NCI-H774 (cell line): ENCODE measurements at regions not wholly inside any gene's neighbourhood (a gene's known extent, or its start where the extent isn't known, plus 50 kb on each side); places are given as distances from the start of the nearest gene placed in this dataset.

Experiments used
- DNase-seq: peaks from one replicate; lab custom pipeline; 2025; lab: John Stamatoyannopoulos, UW

DNA sequence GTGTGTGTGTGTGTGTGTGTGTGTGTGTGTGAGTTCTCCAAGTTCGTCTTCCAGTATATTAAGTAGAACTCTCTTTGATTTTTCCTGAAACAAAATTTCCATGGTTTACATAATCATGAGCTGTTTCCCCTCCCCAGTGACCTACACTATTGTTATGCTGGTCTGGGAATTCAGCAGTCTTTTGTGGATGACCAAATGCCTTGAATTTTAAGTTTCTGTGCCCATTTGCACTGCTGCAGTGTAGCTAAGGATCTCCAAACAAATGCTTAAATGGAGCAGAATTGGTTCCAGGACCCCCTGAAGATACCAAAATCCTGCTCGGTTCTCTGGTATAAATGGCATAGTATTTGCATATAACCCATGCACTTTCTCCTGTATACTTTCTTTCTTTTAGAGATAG, 77.2 kb upstream of the SLC34A2 start:
- no peak for DNase-seq

DNA sequence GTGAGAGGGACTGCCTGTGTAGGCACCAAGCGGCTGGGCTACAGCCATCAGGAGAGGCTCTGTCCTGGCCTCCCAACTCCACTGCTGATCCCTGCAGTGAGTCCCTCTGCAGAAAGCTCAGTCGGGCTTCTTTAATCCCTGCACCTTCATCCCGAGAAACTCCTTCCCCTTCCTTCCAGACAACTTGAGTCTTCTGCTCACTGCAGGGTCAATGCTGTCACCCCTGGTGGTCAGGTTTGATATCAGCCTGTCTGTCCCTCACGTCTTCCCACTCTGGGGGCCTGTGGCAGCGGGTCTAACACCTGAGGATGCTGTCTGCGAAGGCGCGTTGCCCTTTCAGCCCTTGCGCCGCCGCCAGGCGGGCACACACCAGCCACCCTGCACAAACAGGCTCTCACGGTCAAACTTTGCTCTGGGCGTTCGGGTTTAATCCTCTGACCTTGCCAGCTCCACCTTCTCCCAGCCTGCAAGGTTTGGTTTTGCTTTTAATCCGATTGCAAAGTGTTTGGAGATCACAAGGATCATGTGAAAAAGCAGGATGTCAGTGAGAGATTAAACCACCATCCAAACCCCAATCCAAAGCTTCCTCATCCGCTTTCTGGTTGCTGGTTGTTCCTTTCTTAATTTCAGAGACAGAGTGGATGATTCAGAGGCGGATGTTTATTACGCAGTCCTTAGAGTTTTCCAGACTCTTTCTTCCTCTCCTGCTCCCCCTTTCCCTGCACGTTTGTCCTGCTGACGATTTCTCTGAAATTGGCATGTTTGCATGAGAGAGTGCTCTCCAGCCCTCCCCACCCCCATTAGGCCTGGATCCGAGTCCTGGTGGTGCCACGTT, 74.8 kb upstream of the SLC34A2 start:
- no peak for DNase-seq

DNA sequence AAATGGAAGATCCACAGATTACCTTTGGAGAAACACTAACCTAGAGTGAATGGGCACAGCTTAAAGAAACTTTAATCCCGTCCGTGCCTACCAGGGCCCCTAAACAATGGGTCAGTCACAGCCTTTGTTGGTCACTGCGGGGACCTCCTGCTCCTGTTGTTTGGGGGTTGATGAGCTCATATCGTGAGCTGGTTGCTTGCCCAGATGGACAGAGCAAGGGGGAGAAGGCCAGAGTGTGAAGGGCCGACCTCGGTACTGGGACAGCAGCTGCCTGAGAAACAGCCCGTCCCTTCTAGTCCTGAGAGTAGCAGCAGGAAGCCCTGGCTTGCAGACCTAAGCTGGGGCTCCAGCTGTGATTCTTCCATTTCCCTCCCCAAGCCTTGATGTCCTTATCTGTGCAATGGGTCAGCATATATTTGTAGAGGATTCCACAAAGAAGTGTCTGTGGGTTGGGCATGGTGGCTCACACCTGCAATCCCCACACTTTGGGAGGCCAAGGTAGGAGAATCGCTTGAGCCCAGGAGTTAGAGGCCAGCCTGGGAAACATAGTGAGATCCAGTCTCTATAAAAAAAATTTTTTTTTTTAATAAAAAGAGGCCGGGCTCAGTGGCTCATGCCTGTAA, 69.6 kb upstream of the SLC34A2 start:
- no peak for DNase-seq

DNA sequence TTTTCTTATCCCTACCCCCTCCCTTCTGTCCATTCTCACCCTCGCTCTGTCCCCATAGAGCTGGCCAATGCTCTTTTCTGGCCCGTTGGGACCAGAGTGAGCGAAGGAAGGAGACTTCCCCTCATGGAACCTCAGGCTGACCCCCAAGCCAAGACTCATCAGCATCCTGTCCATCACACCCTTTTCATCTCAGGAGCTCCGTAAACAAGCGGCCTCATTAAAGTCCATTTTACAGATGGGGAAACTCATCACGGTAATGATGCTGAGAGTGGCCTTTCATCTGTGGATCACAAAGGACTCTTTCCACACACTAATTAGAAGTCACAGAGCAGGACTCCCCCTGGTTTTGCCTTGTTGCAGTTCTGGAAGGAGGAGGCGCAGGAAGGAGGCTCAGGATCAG, 67.4 kb upstream of the SLC34A2 start:
- DNase-seq = no peak

DNA sequence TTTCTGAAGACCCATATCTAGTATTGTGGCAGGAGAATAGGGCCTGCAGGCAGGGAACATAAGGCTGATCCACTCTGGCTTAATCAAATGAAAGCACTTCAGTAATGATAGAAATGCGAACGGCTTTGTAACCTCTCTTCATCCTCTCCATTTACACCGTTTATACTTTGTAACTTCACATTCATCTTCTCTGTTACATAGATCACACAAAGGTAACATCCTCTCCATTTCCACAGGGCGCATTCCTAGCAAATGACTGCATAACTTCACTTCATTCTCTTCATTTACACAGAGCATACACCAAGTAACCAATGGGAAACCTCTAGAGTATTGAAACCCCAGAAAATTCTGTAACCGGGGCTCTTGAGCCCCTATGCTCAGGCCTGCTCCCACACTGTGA, 65.5 kb upstream of the SLC34A2 start:
- no peak for DNase-seq

DNA sequence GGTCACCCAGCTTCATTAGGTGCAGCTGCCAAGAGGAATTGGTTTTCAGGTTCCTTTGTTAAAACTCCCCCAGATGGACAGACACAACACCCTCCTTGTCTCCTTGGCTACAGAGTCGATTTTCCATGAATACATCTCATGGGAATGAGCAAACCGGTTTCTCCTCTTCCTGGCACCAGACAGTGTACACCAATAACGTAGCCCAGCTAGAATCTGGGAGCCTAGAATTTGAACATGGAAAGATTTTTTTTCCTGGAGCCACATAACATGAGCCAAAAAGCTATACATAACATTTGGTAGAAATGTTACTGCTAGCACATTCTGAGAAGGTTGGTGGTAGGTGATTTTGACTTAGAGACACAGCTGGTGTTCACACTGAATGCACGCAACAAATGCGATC, 62.9 kb upstream of the SLC34A2 start:
- DNase-seq = no peak
